NCI-H2227 treated with DMSO at 0.1 percent for 48 hours (cell line): ENCODE measurements at regions not wholly inside any gene's neighbourhood (a gene's known extent, or its start where the extent isn't known, plus 50 kb on each side); places are given as distances from the start of the nearest gene placed in this dataset.
"Not testable (repeated sequence)": the region's sequence is repeated elsewhere in the genome, so short reads cannot be mapped to it uniquely, and the experiment has no call there.

ENCODE experiments used
- DNase-seq: peaks from one replicate; lab custom pipeline; 2025; lab: John Stamatoyannopoulos, UW

DNA sequence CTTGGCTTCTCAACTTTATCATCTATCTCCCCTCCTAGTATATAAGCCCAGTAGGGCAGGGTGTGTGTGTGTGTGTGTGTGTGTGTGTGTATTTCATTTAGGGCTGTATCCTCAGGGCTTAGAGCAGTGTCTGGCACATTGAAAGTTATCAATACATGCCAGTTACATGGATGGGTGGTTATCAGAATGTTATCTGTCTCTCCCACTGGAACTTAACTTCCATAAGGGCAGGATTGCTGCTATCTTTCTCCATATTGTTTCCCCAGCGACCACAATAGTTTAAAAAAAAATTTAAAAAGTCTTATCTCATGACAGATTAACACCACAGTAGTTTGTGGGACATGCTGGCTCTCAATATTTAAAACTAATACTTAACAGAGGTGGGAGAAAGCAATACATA is 488.9 kb downstream of the PLCL1 start:
- no peak for DNase-seq

DNA sequence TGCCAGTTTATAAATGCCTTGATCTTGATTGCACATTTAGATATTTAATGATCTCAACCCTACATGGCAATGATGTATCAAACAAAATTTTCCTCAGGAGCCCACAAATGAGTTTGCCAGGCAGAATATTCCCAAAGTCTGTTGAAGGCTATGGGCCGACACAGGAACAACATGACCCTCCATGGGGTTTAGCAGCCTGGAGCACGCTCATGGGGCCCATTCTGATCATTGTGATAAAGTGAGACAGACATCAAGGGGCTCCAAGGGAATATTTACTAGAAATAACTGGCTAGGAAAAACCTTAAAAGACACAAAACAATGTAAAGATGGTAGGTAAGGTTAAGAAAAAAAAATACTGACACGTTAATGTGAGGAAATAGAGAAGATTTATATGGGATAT is 485.4 kb downstream of the PLCL1 start:
- DNase-seq = no peak

DNA sequence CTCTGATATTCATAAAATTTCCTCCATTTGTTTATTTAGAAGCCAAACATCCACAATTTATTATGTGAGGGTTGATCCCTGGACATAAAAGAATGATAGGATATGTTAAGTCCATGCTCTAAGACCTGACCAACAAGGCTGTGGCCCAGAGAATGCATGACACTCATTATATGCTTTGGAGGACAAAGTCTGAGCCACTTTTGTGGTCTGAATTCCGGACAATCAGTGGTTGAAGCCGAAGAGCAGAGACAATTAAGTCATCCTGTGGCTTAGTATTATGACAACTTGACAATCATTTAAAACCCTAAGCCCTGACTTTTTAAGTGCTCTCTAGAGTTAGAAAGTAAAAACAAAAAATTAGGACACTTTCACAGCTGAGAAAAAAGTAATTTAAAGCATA is 483.3 kb downstream of the PLCL1 start:
- DNase-seq = no peak

DNA sequence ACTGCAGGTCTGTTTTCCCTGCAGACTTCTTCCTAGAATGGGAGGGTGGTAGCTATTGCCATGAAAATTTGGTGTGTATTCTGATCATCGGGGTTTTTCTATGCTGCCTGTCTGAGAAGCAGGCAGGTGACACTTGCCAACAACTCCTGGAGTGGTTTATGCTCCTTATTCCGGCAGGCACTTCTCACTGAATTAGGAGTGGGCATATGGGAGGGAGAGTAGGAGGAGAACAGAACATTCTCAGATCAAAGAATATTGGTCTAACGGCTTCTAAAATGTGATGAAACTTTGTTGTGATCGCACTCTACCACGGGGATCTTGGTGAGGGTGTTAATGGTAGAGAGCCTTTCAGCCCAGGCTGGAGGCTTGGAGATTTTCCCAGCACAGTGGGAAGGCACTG is 480.8 kb downstream of the PLCL1 start:
- DNase-seq = no peak

DNA sequence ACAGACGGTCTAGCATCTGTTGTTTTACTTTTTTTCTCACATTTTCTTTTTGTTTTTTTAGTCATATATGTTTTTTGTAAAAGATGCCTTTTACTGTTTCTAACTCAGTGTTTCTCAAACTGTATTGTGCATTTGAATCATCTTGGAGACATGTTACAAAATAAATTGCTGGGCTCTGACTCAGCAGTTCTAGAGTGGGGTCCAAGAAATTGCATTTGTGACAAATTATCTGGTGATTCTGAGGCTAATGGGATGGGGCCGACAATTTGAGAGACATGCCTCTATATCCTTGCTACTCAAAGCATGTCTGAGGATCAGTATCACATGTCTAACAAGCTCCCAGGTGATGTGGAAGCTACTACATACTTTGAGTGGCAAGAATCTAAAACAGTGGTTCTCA is 478.8 kb downstream of the PLCL1 start:
- no peak for DNase-seq

DNA sequence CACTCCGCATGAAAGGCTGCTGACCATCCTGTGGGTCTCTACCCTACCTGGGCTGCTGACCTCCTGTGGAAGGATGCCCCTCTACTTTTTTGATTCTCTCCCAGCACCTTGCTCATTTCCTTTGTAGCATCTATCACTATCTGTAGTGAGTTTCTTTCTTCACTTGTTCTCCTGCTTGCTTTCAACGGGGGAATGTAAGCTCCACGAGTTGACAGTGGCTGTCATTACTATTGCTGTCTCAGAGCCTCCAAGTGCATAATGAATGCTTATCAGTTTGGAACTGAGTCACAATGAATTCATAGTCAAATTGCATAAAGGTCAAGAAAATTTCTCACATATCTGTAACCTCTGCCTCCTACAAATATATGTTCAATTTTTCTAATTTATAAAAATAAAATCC is 477.7 kb downstream of the PLCL1 start:
- no peak for DNase-seq

DNA sequence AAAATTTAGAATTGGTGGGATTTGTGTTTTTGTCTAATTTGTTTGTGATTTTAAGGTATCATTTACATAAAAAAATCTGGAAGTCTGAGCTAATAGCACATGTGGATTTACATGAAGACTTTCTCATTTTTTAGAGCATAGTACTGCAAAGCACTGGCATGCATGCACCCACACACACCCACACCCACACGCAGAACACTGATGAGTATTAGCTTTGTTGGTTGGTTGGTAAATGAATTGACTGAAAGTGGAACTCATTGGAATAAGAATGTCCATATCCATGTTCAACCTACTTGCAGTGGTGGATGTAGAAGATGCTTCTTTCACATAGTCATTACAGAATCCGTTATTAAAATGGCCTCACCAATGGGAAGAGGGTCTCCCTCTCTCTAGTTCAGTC is 475.8 kb downstream of the PLCL1 start:
- no peak for DNase-seq

DNA sequence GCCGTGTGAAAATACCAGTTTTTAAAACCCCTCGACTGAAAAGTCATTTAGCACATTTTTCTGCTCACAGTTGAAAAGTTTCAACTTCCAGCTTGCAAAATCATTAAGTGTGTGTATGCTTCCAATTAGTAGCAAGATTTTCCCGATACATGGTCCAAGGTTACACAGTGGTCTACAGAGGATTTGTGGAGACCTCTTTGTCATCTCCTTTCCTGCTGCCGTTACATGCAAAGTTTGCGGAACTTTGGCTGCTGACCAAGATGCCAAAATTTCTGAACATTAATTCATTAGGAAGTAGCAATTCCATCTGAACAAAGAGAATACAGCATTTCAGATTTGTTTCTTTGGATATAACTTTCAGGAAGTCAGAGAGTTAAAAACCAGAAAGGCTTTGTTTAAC is 474.6 kb downstream of the PLCL1 start:
- no peak for DNase-seq

DNA sequence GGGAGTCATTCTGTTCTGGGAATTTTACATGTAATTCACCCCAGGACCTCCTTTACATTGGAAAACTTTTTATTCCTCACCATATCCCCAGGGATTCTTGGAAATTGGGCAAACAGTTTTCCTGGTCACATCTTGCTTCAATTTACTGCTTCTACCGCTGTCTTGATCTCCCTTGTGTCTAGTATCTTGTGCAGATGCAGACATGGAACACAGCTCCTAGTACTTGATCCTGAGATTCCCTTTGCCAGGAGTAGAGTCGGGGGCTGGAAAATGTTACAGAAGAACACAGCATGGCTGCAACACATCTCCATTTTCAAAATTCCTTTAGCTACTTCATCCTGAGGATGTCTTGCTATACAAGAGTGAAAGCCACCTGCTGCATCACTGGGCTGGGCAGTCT is 472.8 kb downstream of the PLCL1 start:
- no peak for DNase-seq

DNA sequence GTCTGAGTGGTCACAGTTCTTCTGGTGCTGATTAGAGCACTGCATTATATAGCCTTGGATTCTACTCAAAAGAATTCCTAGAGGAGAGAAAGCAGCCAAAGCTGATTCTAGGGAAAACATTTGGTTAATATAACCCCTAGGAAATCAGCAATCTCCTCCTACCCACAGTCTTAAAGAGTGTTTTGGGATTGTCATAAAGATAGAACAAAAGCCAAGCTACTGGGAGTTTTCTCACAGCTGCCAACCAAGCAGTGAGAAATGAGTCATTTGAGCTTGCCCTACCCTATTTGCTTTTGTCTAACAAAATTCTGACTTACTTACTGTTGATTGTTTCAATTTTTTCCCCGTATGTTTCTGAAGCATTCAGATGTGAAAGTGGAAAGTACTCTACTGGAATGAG is 469.3 kb downstream of the PLCL1 start:
- DNase-seq = no peak

DNA sequence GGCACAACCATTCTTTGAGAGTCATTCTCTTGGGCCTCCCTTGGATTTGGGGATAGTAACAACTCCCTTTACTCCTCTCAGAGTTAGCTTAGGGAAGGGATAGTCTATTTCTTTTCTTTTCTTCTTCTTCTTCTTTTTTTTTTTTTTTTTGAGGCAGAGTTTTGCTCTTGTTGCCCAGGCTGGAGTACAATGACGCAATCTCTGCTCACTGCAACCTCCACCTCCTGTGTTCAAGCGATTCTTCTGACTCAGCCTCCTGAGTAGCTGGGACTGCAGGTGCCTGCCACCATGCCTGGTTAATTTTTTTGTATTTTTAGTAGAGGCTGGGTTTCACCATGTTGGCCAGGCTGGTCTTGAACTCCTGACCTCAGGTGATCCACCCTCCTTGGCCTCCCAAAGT is 465.8 kb downstream of the PLCL1 start:
- DNase-seq = not testable (repeated sequence)

DNA sequence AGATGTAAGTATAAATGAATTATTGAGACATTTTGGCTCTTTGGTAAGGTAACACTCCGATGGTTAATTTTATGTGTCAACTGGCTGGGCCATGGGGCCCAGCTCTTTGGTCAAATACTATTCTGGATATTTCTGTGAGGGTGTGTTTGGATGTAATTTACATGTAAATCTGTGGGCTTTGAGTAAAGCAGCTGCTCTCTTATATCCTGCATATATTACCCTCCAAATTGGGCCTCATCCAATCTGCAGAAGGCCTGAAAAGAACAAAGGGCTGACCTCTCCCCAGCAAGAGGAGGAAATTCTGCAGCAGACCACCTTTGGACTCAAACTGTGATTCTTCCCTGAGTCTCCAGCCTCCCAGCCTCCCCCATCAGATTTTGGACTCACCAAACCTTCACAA is 464.1 kb downstream of the PLCL1 start:
- no peak for DNase-seq

DNA sequence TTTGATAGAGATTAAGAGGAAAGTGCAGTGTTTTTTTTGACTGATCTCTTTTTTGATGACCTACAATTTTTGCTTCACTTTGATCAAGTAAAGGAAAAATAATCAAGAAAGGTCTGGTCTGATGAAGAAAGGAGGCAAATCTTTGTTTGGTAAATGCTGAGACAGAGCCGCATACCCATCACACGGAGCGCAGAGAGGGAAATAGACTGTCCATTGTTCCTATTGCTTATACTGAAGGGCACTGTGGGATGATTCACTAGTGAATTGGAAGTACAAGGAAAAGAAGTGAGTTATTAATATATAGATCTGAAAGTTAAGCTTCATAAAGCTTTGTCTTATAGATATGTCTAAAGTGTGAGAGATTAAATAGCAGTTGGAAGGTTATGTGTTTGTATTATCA is 455.1 kb downstream of the PLCL1 start:
- no peak for DNase-seq

DNA sequence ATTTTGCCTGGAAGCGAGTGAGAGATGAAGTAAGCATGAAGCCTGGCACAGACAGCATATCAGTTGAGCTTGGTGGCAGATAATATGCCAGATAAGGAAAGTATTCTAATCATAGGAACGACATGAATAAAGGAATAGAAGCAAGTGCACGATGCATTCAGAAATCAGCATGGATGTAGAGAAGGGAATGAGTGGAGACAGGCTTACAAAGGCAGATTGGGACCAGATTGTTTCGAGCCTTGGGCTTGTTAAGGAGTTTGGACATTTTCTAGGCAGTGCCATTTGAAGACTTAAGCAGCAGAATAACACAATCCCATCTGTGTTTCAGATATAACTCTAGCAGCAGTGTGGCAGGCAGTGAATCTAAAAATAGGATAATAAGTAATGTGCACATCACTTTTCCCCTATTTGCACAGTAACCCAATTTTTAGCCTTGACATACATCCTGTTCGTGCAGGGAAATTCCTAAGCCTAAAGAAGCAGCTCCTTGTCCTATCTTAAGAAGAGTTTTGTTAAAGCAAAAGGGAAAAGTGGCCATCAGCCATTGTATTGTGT is 450.2 kb downstream of the PLCL1 start:
- DNase-seq = no peak

DNA sequence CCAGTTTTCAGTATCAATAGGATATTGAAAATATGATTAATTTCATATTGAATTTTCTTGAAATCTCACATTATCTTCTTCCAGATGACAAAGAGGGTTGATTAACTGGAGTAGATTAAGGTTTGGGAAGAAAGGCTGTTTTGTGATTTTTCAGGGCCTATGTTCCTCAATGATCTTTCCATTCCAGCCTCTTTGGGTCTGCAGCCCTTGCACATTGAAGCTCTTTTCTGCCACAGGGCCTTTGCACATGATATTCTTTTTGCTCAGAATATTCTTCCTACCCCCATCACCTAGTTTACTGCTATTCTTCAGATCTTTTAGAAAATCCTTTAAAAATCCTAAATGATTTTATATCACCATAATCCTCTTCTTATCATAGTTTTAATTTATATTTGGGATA is 449.6 kb downstream of the PLCL1 start:
- DNase-seq = no peak

DNA sequence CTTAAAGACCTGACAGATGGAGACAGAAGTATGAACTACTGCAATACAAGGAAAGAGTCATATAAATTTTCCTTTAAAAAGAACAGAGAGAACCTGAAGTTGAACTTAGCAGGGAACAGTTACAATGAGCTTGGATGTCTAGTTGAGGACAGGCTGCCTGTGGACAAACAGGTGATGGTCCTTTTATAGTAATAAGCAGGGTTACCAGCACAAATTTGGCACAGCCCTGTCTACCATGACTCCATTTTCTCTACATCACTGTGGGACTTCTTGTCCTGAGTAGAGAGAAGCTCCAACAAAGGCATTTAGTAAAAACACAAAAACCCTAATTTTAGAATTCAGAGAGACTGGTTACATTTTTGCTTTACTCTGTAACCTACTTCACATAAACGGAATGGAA is 448.1 kb downstream of the PLCL1 start:
- DNase-seq = no peak

DNA sequence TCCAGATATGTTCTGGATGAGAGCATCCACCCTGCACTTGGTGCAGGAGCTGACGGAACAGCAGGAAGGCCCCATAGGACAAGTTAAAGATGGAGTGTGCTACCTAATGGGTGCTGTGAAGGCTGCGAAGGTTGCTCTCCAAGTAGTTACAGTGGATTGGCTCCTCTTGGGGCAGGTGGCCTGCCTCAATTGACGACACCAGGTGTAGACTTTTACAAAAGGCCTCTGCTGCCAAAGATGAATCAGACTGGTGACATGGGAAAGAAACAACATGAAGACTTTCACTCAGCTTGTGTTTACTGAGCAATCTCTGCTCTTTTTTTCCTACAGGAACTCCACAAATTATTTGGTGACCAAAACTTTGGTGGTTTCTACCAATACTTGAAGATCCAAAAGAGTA is 437.7 kb downstream of the PLCL1 start:
- no peak for DNase-seq

DNA sequence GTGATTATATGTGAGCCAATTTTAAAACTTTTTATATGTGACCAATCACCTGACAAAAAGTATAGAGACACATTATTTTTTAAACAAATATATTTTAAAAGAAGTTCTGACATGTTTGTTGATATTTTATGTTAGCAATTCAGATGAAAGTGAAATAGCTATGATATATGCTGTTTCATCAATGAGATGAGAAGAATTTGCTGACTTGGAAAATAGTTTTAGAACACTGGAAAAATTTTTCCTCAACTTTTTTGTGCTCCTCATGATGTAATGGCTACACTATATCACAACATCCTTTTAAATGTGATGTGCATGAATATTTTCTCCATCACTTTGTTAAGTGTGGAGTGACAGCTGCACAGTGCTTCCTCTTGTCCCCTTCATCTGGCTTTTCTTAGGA is 434.0 kb downstream of the PLCL1 start:
- no peak for DNase-seq

DNA sequence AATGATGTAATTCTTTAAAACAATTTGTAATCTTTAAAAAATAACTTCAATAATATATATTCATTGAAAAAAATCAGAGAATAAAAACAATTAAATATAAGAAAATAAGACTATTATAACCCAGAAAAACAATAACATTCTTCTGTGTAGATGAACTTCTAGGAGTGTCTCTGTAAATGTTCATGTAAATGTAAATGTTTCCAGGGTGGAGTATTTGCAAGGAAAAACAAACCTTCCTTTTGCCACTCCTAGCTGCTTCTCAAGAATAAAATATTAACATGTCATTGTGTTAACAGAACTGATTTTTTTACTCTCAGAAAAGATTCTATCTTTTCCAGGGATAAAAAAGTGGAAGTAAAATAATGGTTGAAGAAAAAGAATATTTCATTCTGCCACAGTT is 431.9 kb downstream of the PLCL1 start:
- DNase-seq = no peak

DNA sequence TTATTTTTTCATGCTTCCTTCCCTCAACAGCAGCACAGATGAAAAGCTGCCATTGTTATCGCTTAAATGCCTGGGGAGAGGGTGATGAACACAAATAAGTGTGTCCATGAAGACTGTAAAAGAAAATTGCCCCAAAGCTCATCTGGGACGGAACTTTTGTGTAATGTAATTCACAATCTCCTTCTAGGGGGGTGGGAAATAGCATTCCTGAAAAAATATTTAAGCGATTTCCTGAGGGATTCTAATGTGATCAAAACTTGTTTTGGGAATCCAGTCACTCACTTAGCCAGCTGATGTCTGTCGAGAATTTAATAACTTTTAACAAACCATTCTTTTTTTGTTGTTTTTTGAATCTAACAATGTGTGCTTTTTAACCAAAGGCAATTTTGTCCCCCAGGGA is 427.9 kb downstream of the PLCL1 start:
- DNase-seq = no peak

DNA sequence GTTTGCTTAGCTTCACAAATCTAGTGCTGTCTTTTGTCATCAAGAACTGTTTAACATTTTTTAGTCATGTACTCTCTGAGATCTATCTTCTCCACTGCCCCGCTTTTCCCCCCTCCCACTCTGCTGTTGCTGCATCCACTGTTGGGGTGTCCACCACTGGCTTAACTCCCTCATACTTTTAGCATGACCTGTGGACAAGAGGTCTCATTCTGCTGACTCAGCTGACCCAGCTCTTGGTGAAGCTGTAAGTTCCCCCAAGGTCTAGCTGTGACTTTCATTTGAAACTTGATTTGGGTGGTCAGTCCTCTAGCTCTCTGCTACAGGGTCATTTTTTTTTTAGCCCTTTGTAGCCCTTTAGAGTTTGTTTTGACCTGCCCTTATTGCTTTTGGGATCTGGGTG is 427.2 kb downstream of the PLCL1 start:
- DNase-seq = no peak

DNA sequence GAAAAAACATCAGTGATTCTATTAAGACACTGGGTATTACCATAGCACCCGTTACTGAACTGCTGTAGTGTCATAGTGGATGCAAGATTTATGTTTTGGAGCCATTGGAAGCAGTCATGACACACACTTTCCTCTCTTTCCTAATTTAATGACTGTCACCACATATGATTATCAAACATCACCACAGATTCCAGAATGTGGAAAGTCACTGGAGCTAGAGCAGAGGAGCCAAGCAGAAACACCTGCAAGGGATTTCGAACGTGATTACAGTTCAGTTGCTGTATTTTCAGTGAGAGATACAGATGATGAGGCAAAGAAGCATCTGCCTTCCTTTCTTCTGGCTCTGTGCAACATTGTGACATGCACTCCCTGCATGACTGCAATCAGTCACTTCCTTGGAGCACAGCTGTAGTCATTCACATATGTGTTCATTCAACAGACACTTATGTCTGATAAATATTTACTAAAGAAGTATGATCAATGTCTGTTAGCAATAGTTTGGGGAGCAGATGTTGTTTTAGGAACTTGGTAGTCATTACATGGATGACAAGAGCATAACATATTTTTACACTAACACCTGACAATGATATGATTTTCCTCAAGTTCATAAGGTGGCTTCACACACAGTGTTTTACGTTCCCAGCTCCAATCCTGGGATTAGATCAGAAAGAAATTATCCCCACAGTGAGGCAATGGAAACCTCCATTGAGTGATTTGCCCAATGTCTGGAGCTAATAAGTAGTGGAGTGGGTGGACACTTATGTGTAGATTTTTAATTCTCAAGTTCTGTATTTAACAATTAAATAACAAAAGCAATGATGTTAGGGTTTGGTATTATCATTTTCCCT is 416.6 kb downstream of the PLCL1 start:
- DNase-seq = no peak

DNA sequence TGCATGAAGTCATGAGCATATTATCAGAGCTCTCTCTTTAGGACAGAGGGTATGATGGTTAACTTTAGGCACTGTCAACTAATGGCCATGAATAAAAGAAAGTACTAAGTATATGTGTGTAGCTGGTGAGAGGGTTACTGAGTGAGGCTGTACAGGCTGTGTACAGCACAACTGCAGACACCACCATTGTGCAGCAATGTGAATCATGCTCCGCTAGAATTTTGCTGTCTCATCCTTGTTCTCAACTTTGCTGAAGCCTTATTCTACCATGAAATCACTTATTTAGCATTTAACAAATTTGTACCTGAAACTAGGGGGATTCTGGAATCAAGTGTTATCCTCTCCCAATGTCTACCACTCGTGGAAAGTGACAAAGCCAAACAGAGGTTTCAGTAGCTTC is 414.9 kb downstream of the PLCL1 start:
- DNase-seq = no peak

DNA sequence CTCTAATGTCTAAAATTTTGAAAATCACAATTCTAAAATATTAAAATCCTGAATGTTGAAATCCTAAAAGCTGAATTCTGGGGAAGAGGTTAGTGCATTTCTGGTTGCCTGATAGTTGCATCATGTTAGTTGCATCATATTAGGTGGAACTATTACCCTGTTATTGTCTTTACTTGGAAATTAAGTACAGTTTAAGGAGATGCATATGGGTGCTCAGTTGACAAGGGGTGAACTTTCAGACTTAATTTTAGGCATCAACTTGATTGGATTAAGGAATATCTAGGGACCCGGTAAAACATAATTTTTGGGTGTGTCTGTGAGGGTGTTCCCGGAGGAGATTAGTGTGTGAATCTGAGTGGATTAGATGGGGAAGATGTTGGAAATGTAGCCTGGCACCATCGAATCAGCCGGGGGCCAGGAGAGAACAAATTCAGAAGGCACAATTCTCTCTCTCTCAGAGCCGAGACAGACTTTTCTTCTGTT is 409.8 kb downstream of the PLCL1 start:
- no peak for DNase-seq
